GM20000 (cell line): ENCODE measurements at regions not wholly inside any gene's neighbourhood (a gene's known extent, or its start where the extent isn't known, plus 50 kb on each side); places are given as distances from the start of the nearest gene placed in this dataset.

ENCODE experiments used
- DNase-seq: peaks from one replicate; pipeline ENCODE4 v3.0.0; 2012; ENCODE audit warnings: low spot score
- TF ChIP-seq, protein P1 (sequence below): IDR thresholded peaks from 2 replicates; pipeline ENCODE4 v1.5.1; 2012; ENCODE audit warnings: mild to moderate bottlenecking, control low read depth; ENCODE audit errors: extremely low read depth, missing control alignments

DNA sequence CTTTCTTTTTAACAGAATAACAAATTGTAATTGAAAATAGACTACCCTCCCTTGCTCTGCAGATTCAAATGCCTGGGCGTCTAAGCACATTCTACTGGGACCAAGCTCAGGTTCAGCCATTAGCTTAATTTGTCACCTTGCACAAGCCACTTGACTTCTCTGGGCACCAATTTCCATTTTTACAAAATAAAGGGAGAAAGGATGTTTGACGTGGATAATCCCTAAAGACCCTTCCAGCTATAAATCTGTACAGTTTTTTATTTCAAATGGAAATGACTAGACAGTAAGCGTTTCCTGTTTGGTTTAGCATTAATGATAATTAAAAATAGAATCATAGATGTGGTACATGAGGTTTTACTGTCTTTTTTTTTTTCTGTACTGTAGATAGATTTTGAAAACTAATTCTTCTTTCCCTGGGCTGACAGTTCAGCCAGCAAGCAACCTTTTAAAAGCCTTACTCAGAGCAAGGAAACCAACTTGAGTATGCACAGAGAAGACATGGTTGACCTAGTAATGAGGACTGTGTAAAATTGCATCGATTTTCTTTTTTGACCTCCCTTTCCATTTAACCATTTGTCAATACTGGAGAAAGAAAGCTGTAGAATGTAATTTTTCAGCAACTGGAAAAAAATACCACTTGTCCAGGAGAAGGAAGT is 1329.5 kb upstream of the CDH8 start:
- TF ChIP-seq, protein P1, sequence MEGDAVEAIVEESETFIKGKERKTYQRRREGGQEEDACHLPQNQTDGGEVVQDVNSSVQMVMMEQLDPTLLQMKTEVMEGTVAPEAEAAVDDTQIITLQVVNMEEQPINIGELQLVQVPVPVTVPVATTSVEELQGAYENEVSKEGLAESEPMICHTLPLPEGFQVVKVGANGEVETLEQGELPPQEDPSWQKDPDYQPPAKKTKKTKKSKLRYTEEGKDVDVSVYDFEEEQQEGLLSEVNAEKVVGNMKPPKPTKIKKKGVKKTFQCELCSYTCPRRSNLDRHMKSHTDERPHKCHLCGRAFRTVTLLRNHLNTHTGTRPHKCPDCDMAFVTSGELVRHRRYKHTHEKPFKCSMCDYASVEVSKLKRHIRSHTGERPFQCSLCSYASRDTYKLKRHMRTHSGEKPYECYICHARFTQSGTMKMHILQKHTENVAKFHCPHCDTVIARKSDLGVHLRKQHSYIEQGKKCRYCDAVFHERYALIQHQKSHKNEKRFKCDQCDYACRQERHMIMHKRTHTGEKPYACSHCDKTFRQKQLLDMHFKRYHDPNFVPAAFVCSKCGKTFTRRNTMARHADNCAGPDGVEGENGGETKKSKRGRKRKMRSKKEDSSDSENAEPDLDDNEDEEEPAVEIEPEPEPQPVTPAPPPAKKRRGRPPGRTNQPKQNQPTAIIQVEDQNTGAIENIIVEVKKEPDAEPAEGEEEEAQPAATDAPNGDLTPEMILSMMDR, result no peak
- no peak for DNase-seq

DNA sequence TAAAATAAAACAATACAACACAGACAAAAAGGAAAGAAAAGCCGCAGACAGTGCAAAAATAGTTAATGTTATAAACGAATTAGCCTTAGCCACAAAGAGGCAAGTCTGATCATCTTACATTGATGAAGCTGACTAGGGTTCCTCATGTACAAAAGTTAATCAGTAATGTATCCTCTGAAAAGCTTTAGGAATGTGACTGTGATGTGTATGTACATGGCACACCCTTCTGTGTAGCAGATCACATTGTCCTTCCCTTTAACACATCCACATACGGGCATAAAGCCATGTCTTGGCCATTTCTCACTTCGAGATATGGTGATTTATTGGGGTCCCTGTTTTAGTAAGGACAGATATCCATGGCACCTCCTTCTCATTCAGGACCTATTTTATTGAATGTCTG is 1327.5 kb upstream of the CDH8 start:
- no peak for DNase-seq
- TF ChIP-seq, protein P1, result no peak

DNA sequence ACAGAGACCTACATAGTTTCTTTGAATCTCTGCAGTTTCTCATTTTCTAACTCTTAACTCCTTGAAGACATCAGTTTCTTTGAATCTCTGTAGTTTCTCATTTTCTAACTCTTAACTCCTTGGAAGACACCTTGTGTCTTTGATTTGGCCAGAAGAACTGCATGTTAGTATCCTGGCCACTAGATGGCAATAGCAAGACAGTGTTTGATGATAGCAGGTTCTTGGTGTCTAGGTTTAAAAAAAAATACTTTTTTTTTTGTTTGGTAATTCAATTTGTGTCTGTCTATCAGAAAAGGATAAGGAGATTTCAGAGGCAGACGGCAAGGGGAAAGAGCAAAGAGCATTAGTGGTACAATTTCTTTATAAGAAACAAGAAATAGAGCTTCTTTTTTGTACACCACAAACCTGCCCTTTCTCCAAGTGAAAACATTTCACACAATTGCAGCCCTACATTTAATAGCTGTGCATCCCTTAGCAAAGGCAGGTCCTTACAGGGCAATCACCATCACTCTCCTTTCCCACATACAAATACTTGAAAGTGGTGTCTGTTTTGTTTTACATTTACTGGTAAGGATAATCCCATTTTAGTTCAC is 1324.9 kb upstream of the CDH8 start:
- peak; percentile 32 for DNase-seq
- TF ChIP-seq, protein P1, result peak; percentile 60

DNA sequence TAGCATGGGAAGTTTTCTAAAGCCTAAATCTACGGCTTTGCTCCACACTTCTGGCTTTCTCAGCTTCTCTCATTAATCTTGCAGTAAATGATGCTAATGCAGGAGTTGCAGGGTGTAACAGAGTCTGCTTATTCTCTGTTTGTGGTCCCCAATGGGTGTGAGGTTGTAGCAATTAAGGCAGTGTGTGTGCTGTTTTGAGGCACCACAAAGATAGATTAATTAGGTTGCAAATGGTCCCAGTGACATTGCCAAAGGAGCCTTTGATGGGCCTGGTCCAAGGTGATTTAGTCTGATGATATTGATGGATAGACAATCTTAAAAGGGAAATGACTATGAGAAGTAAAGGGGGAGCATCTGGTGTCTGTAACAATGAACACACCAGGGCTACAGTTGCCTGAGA is 1313.7 kb upstream of the CDH8 start:
- TF ChIP-seq, protein P1, result no peak
- DNase-seq, result no peak

DNA sequence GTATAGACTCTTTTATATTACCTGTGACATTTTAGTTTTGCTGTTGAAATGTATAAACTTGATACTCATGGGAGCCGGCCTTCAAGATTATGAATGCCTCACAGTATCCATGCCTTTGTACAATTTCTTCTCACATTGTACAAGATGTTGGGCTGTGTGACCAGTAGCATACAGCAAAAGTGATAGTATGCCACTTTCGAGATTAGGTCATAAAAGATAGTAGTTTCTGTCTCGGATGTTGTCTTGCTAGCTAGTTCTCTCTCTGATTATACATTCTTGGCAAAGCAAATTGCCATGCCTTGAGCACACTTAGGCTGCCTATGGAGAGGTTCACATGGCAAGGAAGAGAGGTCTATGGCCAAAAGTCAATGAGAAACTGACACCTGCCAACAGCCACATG is 1309.8 kb upstream of the CDH8 start:
- no peak for DNase-seq
- TF ChIP-seq, protein P1, result no peak

DNA sequence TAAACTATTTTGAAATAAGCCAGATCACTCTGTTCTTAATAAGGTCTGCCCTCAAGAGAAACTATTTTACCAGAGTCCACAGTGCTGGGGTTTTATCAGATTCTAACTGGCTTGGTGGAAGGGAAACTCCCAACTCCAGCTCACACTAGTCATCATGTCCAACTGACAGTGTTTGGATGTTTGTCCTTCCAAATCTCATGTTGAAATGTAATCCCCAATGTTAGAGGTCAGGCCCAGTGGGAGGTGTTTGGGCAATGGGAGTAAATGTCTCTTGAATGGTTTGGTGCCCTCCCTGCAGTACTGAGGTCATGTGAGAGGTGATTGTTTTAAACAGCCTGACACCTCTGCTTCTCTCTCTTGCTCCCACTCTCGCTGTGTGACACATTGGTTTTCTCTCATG is 1301.0 kb upstream of the CDH8 start:
- TF ChIP-seq, protein P1, result no peak

DNA sequence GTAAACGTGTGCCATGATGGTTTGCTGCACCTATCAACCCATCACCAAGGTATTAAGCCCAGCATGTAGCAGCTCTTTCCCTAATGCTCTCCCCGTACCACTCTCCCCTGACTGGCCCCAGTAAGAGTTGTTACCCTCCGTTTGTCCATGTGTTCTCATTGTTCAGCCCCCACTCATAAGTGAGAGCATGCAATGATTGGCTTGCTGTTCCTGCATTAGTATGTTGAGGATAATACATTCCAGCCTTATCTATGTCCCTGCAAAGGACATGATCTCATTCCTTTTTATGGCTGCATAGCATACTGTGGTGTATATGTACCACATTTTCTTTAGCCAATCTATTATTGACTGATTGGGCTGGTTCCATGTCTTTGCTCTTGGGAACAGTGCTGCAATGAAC is 1294.9 kb upstream of the CDH8 start:
- TF ChIP-seq, protein P1, result no peak
- no peak for DNase-seq

More for the DNA sequence above, 1301.0 kb upstream of the CDH8 start:
- DNase-seq, result no peak
